Thyroid gland (tissue), 4 donors: ENCODE measurements at regions not wholly inside any gene's neighbourhood (a gene's known extent, or its start where the extent isn't known, plus 50 kb on each side); places are given as distances from the start of the nearest gene placed in this dataset.

ENCODE experiments used
- DNase-seq, 2 donors: peaks; one replicate each; pipeline ENCODE4 v3.0.0-alpha.2; 2019
- H3K27ac ChIP-seq, 3 donors: fragments of 200-600 bp; sonication (generic); 1 replicate in 2 of 3; 2 replicates in 1 of 3; pipeline ENCODE4 v1.5.1; 2016 to 2019; ENCODE audit warnings: mild to moderate bottlenecking in 1 of 3, moderate library complexity in 1 of 3
- H3K27me3 ChIP-seq: fragments of 200-600 bp; sonication (generic); one replicate; pipeline ENCODE4 v1.5.1; 2019
- H3K36me3 ChIP-seq, 2 donors: fragments of 200-600 bp; sonication (generic); one replicate each; pipeline ENCODE4 v1.5.1; 2016 to 2019
- H3K4me1 ChIP-seq, 2 donors: fragments of 200-600 bp; sonication (generic); one replicate each; pipeline ENCODE4 v1.5.1; 2017 to 2019
- H3K4me3 ChIP-seq, 3 donors: fragments of 200-600 bp; sonication (generic); replicated peaks in 1 of 3; 1 replicate in 2 of 3; 2 replicates in 1 of 3; pipeline ENCODE4 v1.5.1; 2016; ENCODE audit warnings: mild to moderate bottlenecking in 1 of 3
- H3K9me3 ChIP-seq: fragments of 200-600 bp; sonication (generic); one replicate; pipeline ENCODE4 v1.5.1; 2017
- POLR2A ChIP-seq, 2 donors: fragments of 450-650 bp; IDR thresholded peaks; one replicate each; pipeline ENCODE4 v1.6.1; 2017; ENCODE audit warnings: antibody characterized with exemption in 2 of 2, mild to moderate bottlenecking in 2 of 2, moderate library complexity in 1 of 2
- WGBS, 2 donors: methylation state at CpG; one replicate each; pipeline ENCODE4 v1.1.5; 2017; 5-methylcytosine and 5-hydroxymethylcytosine counted together
- intact Hi-C: fragments of 100-400 bp; cut with DNase I; formaldehyde crosslinking; loops from one replicate; pipeline ENCODE4 v1.15.1; 2023
- TF ChIP-seq, protein P1 (sequence below), 6 experiments: fragments of 200-600 bp in 3 of 6; fragments of 450-650 bp in 3 of 6; sonication (generic) in 3 of 6; IDR thresholded peaks; one replicate each; pipeline ENCODE4 v1.5.1; 2016 to 2019; ENCODE audit warnings: antibody characterized with exemption in 6 of 6, mild to moderate bottlenecking in 2 of 6, inconsistent platforms in 1 of 6, moderate library complexity in 1 of 6

- H3K36me3 ChIP-seq, result no peaks in the 10 kb centered on the region
- no peaks in the 10 kb centered on the region for H3K9me3 ChIP-seq
- TF ChIP-seq, protein P1, sequence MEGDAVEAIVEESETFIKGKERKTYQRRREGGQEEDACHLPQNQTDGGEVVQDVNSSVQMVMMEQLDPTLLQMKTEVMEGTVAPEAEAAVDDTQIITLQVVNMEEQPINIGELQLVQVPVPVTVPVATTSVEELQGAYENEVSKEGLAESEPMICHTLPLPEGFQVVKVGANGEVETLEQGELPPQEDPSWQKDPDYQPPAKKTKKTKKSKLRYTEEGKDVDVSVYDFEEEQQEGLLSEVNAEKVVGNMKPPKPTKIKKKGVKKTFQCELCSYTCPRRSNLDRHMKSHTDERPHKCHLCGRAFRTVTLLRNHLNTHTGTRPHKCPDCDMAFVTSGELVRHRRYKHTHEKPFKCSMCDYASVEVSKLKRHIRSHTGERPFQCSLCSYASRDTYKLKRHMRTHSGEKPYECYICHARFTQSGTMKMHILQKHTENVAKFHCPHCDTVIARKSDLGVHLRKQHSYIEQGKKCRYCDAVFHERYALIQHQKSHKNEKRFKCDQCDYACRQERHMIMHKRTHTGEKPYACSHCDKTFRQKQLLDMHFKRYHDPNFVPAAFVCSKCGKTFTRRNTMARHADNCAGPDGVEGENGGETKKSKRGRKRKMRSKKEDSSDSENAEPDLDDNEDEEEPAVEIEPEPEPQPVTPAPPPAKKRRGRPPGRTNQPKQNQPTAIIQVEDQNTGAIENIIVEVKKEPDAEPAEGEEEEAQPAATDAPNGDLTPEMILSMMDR (IDR thresholded peaks at IDR 0.05), result no peak
- no peak for TF ChIP-seq POLR2A (IDR thresholded peaks at IDR 0.05)
- no peaks in the 10 kb centered on the region for H3K4me1 ChIP-seq
- intact Hi-C loops, result no loop called here
- no peak overlapping the region for H3K4me3 ChIP-seq
- H3K27me3 ChIP-seq, result no peaks in the 10 kb centered on the region
- no peak overlapping the region for H3K27ac ChIP-seq
- WGBS, 2 donors, result 77 to 91% methylated on average over 1 of the region's 1 CpG
- DNase-seq, result no peak
Observed at GRCh38 chr1:209497729-209498128, 85.8 kb upstream of the CAMK1G start.

- intact Hi-C loops, result no loop called here
- Histone ChIP-seq H3K36me3 (no peaks in the 10 kb centered on the region), H3K9me3 (no peaks in the 10 kb centered on the region), H3K27me3 (no peaks in the 10 kb centered on the region), H3K27ac (no peak overlapping the region), H3K4me3 (no peak overlapping the region), H3K4me1 (no peaks in the 10 kb centered on the region)
- no peak for DNase-seq
- TF ChIP-seq, protein P1 (IDR thresholded peaks at IDR 0.05), result no peak
- no peak for TF ChIP-seq POLR2A (IDR thresholded peaks at IDR 0.05)
- WGBS, 2 donors, result 91 to 94% methylated on average over 1 of the region's 1 CpG
Observed at GRCh38 chr1:209500993-209501392, 82.5 kb upstream of the CAMK1G start.

- Histone ChIP-seq H3K27me3 (no peaks in the 10 kb centered on the region), H3K4me3 (no peak overlapping the region), H3K36me3 (no peaks in the 10 kb centered on the region), H3K4me1 (no peaks in the 10 kb centered on the region), H3K9me3 (no peaks in the 10 kb centered on the region), H3K27ac (no peak overlapping the region)
- no peak for TF ChIP-seq POLR2A (IDR thresholded peaks at IDR 0.05)
- TF ChIP-seq, protein P1 (IDR thresholded peaks at IDR 0.05), result no peak
- no peak for DNase-seq
- intact Hi-C loops, result no loop called here
- 91 to 94% methylated on average over 1 of the region's 1 CpG for WGBS, 2 donors
Observed at GRCh38 chr1:209503196-209503595, 80.3 kb upstream of the CAMK1G start.

- intact Hi-C loops, result no loop called here
- TF ChIP-seq, protein P1 (IDR thresholded peaks at IDR 0.05), result no peak
- no peak for TF ChIP-seq POLR2A (IDR thresholded peaks at IDR 0.05)
- Histone ChIP-seq H3K4me3 (no peak overlapping the region), H3K4me1 (no peaks in the 10 kb centered on the region), H3K36me3 (no peaks in the 10 kb centered on the region), H3K27me3 (no peaks in the 10 kb centered on the region), H3K27ac (no peak overlapping the region), H3K9me3 (no peaks in the 10 kb centered on the region)
- no peak for DNase-seq
- WGBS, 2 donors, result 69 to 96% methylated on average over 1 of the region's 1 CpG
Observed at GRCh38 chr1:209504571-209504970, 78.9 kb upstream of the CAMK1G start.

- Histone ChIP-seq H3K27ac (no peak overlapping the region), H3K27me3 (no peaks in the 10 kb centered on the region), H3K4me3 (no peak overlapping the region), H3K9me3 (no peaks in the 10 kb centered on the region), H3K4me1 (no peaks in the 10 kb centered on the region), H3K36me3 (no peaks in the 10 kb centered on the region)
- no peak for DNase-seq
- TF ChIP-seq POLR2A (IDR thresholded peaks at IDR 0.05), result no peak
- TF ChIP-seq, protein P1 (IDR thresholded peaks at IDR 0.05), result no peak
- 86 to 88% methylated on average over 1 of the region's 1 CpG for WGBS, 2 donors
- intact Hi-C loops, result no loop called here
Observed at GRCh38 chr1:209505044-209505443, 78.5 kb upstream of the CAMK1G start.
